Panc1 (cell line): ENCODE measurements at regions not wholly inside any gene's neighbourhood (a gene's known extent, or its start where the extent isn't known, plus 50 kb on each side); places are given as distances from the start of the nearest gene placed in this dataset.

ENCODE experiments used
- CTCF ChIP-seq: fragments of 450-650 bp; IDR thresholded peaks from 2 replicates; pipeline ENCODE4 v1.5.1; 2017; ENCODE audit warnings: mild to moderate bottlenecking
- POLR2AphosphoS5 ChIP-seq: IDR thresholded peaks from 2 replicates; pipeline ENCODE4 v1.6.1; 2012; ENCODE audit warnings: mild to moderate bottlenecking, low read depth, low read length, moderate library complexity

- no peak for TF ChIP-seq CTCF
- TF ChIP-seq POLR2AphosphoS5: no peak
Measured at GRCh38 chr11:32226480-32226879, 135.6 kb downstream of the RCN1 start.
